ENCODE measurements at regions not wholly inside any gene's neighbourhood (a gene's known extent, or its start where the extent isn't known, plus 50 kb on each side); places are given as distances from the start of the nearest gene placed in this dataset.

DNA sequence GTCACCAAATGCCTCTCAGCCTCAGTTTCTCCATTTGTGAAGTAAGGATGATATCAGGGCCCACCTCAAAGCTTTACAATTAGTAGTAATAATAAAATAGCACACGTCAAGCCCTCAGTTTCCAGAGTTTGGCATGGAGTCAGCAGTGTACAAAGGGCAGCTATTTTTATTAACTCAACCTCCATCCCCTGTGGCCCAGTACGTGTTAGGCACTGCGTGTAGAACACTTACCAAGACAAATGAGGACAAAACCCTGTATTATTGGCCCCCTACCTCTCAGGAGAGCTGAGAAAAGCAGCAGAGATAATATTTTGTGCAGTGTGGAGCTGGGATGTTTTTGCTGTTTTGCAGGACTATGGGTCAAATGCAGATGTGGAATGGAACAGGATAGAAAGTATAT, 280.8 kb downstream of the C12orf75 start:
- TF ChIP-seq, protein P1, sequence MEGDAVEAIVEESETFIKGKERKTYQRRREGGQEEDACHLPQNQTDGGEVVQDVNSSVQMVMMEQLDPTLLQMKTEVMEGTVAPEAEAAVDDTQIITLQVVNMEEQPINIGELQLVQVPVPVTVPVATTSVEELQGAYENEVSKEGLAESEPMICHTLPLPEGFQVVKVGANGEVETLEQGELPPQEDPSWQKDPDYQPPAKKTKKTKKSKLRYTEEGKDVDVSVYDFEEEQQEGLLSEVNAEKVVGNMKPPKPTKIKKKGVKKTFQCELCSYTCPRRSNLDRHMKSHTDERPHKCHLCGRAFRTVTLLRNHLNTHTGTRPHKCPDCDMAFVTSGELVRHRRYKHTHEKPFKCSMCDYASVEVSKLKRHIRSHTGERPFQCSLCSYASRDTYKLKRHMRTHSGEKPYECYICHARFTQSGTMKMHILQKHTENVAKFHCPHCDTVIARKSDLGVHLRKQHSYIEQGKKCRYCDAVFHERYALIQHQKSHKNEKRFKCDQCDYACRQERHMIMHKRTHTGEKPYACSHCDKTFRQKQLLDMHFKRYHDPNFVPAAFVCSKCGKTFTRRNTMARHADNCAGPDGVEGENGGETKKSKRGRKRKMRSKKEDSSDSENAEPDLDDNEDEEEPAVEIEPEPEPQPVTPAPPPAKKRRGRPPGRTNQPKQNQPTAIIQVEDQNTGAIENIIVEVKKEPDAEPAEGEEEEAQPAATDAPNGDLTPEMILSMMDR (IDR thresholded peaks at IDR 0.05; ENCODE audit: low read length), result no peak
- TF ChIP-seq EZH2 (IDR thresholded peaks at IDR 0.05; ENCODE audit: borderline replicate concordance, low read length), result no peak

Data from OCI-LY1 (cell line).